DND-41 (cell line): ENCODE measurements at regions not wholly inside any gene's neighbourhood (a gene's known extent, or its start where the extent isn't known, plus 50 kb on each side); places are given as distances from the start of the nearest gene placed in this dataset.

Experiments
- EZH2 ChIP-seq: IDR thresholded peaks from 3 replicates; pipeline ENCODE4 v1.6.1; 2012; ENCODE audit warnings: borderline replicate concordance, low read depth, mild to moderate bottlenecking, moderate library complexity, low read length, inconsistent platforms; ENCODE audit not compliant: severe bottlenecking
- TF ChIP-seq, protein P1 (sequence below): IDR thresholded peaks from 2 replicates; pipeline ENCODE4 v1.5.1; 2012; ENCODE audit warnings: borderline replicate concordance, low read length, moderate library complexity, mild to moderate bottlenecking; ENCODE audit not compliant: poor library complexity, severe bottlenecking; ENCODE audit errors: extremely low read depth

DNA sequence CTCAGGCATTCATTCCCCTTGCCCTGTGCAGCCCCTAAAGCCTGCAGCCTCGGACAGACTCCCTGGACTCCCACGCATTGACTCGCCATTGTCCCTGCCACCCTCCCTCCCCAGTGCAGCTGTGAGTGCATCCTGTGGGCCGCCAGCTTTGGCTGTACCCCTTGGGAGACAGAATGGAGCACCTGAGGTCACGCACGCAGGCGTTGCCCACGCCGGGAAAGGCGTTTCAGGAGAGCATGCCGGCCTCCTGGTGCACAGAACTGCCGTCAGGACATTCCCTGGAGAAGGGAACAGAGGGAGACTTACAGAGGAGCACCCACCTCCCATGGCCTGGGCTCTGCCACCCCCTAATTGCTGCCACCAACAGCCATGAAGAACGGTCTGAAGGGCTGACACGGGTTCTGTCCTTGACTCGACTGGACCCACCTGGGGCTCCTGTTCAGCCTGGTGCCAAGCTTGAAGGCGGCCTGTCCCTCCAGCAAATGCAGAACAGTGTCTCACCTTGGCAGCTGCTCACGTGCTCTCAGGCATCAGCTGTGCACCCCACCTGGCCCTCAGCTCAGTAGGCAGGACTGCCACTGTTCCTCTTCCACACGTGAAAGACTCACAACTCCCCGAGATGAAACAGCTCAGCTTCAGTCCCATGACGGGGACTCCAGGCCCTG is 503.8 kb downstream of the BRD1 start:
- TF ChIP-seq, protein P1, sequence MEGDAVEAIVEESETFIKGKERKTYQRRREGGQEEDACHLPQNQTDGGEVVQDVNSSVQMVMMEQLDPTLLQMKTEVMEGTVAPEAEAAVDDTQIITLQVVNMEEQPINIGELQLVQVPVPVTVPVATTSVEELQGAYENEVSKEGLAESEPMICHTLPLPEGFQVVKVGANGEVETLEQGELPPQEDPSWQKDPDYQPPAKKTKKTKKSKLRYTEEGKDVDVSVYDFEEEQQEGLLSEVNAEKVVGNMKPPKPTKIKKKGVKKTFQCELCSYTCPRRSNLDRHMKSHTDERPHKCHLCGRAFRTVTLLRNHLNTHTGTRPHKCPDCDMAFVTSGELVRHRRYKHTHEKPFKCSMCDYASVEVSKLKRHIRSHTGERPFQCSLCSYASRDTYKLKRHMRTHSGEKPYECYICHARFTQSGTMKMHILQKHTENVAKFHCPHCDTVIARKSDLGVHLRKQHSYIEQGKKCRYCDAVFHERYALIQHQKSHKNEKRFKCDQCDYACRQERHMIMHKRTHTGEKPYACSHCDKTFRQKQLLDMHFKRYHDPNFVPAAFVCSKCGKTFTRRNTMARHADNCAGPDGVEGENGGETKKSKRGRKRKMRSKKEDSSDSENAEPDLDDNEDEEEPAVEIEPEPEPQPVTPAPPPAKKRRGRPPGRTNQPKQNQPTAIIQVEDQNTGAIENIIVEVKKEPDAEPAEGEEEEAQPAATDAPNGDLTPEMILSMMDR: no peak
- TF ChIP-seq EZH2: no peak
